Effector CD4-positive, alpha-beta T cell (primary cell): ENCODE measurements at regions not wholly inside any gene's neighbourhood (a gene's known extent, or its start where the extent isn't known, plus 50 kb on each side); places are given as distances from the start of the nearest gene placed in this dataset.
"Not testable (repeated sequence)": the region's sequence is repeated elsewhere in the genome, so short reads cannot be mapped to it uniquely, and the experiment has no call there.

Source experiments
- DNase-seq: peaks from one replicate; pipeline ENCODE4 v3.0.0-alpha.2; 2020

GRCh38 chr4:38529189-38530115 lies 134.5 kb upstream of the KLF3 start:
- DNase-seq = peak; percentile 28

DNA sequence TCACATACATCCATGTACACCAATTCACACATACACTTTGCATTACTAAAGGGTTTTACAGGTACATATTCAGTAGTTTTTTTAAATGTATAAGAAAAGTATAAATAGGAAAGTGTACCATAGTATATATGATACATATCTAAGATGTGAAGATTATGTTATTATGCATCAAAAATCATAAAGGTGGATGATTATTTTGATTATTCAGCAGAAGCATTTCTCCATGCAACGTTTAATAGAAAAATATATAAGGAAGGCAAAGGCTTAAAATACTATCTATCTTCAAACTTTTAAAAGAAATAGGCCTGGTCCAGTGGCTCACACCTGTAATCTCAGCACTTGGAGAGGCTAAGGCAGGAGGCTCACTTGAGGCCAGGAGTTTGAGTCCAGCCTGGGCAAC lies 133.5 kb upstream of the KLF3 start:
- no peak for DNase-seq

- DNase-seq = no peak
Observed at GRCh38 chr4:38531141-38531727, 132.8 kb upstream of the KLF3 start.

- no peak for DNase-seq
Observed at GRCh38 chr4:38532908-38533499, 131.0 kb upstream of the KLF3 start.

- no peak for DNase-seq
Observed at GRCh38 chr4:38534344-38535045, 129.5 kb upstream of the KLF3 start.

GRCh38 chr4:38535071-38535470 lies 128.9 kb upstream of the KLF3 start:
- DNase-seq = not testable (repeated sequence)

DNA sequence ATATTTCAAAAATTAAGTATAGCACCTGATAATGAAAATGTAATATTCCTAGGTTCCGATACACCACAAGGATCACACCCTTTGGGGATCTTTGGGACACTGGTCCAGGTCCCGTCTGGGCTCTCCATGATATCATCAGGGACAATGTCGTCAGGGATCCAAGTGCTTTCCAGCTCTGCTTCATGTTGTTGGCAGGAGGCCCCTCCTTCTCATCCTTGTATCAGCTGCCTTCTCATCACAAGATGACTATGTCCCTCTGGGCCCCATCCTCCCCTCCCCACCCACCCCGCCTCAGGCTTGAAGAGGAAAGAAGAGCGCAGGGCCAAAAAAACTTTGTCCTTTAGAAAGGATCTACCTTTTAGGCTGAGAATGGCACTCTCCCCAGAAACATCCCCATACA lies 128.3 kb upstream of the KLF3 start:
- DNase-seq = no peak

DNA sequence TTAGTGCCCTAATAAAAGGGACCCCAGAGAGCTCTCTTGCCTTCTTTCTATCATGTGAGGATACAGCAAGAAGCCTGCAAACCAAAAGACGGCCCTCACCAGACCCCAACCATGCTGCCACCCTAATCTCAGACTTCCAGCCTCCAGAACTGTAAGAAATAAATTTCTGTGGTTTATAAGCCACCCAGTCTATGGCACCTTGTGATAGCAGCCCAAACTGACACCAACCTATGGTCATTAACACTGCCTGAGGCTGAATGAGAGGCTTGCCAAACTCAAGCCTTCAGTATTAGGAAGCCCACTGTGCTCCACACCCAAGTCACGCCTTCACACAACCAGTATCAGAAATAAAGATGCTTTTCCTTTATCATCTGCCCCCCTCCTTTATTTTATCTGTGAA lies 127.3 kb upstream of the KLF3 start:
- no peak for DNase-seq

DNA sequence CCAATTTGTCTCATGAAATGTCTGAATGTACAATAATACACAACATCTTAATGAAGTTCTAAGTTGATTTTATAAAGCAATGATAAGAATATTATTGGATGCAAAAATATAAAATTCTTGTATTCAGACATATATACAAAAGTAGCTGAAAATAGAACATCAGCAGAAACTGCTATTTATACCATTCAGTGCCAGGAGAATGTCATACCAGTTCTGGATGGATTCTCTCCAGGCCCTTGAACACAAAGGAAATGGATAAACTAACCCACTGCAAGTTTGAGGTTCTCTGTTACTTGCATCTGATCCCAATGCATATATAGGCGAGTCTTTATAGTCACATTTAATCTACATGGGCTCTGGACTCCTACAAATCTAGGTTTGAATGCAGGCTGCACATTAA lies 126.3 kb upstream of the KLF3 start:
- no peak for DNase-seq

DNA sequence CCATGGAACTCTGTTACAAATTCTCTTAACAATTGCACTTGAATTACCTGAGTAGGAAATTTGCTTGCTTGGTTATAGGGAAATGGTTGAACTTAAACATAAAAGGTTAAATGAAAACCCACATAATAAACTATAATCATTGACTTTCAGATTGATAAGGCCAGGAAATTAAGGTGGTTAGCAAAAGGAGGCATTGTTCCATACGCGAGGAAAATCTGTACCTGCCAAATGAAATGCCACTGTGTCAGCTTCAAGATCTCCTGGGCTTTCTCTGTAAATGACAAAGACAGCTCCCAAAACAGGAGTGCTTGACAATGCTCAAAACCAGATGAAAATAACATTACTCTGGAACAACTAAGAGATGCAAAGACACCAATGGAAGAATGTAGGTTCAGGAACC lies 125.5 kb upstream of the KLF3 start:
- no peak for DNase-seq

DNA sequence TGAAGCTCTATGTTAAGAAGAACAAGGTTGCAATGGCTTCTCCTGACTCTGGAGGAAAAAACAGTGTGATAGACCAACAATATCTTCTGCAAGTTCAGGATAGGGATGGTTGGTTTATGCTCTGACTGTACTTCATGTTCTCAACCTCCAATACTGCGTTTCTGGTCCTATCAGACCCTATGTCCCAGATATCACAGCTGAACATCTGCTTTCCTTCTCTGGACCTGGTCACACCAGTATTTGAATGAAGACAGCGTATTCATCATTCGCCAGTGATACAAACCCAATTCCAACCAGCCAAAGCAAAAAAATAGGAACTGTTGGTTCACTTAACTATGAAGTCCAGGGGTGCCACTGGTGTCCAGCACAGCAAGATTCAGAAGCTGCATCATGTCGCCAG lies 124.5 kb upstream of the KLF3 start:
- no peak for DNase-seq

- DNase-seq = no peak
Observed at GRCh38 chr4:38547052-38547451, 116.9 kb upstream of the KLF3 start.

DNA sequence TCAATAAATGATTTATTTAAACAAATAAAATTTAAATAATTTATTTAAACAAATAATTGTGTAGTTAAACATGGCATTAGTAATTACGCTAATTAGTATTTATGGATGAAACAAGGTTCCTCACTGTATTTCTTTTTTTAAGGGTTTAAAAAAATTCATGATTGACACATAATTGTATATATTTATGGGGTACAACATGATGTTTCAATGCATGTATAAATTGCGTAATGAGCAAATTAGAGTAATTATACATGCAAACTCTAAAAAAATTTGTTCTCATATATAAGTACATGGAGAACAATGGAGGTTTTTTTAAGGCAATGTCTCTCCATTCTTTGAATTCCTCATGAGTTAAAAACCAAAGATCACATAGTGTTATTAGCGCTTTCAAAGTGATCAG lies 115.7 kb upstream of the KLF3 start:
- no peak for DNase-seq

GRCh38 chr4:38559374-38559773 lies 104.6 kb upstream of the KLF3 start:
- no peak for DNase-seq

DNA sequence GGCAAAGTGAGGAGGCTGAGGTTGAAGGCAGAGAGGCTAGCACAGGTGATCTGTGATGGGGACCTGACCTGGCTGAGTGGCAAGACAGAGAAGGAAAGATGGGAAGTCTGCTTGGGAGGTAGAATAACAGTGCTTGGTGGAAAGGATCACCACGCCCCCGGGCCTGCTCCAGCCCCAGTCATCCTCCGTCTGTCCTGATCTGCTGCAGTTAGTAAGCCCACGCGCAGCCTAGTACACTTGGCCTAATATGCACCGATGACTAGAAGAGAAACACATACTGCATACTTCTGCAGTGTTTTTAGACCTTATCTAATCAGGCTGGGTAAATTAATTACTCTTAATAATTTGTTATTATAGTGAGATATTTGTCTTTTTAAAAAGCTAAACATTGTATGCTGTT lies 103.7 kb upstream of the KLF3 start:
- DNase-seq = no peak

DNA sequence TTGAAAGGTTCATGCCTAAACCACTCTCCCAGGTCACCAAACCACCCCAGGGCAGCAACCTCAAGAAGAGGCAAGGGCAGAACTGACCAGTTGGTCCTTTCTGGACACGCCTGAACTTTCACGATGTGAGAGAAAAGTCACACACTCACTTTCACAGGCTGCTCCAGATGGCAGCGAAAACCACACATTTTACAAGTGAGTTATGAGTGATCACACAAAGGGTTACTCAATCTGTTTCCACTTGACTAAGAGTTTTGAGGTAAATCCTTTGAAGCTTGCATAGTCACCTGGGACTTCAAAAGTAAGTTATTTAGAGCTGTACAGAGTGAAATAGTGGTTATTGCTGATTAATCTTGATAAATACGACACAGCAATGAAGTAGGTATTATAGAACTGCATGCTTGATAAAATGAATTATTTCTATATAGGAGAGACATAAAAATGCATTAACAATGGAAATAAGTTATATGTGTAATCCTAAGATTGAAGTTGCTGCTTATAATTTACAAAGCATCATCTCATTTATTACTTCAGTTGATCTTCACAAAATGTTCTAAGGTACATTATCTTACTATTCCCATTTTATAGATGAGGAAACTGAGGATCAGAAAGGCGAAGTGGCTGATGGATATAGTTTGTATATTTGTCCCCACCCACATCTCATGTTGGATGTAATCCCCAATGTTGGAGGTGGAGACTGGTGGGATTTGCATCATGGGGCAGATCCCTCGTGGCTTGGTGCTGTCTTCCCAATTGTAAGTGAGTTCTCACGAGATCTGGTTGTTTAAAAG lies 103.0 kb upstream of the KLF3 start:
- DNase-seq = no peak

- DNase-seq = no peak
Observed at GRCh38 chr4:38562751-38563198, 101.2 kb upstream of the KLF3 start.

GRCh38 chr4:38563707-38564495 lies 100.1 kb upstream of the KLF3 start:
- no peak for DNase-seq

DNA sequence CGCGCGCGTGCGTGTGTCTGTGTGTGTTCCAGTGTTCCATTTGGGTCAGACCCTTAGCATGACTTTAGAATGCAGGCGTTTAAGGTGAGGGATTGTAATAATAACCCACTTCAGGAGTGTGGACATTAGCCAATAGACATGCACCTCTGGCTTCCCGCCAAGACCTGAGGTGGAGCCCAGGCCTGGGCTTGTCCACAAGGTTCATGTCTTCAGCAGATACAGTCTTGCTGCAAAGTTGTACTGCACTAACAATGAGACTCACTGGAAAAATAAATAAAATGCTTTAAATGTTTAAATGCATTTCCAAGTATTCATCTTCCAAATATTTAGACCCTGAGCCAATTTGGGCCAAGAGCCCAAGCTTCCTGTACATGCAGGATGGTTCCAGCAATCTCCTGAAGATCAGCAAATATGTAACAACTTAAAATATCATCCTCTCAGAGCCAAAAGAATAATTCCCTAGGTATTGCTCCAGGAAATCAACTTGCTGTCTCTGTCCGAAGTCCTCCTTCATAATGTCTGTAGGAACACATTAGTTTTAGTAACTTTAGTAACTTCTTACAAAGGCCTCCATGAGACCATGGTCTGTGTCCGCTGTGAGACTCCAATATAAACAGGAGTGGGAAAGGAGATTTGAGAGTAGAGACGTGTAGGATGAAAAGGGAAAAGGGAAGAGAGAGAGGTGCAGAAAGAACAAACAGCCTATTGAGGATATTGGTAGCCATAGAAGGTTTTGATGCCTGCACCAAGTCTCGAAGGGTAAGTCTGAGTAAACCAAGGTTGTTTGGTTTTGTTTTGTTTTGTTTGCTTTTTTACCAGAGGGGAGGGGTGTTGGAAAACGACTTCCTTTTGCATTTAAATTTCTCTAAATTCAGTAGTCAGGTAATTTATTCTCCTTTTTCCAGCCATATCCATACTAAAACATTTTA lies 98.5 kb upstream of the KLF3 start:
- DNase-seq = no peak

DNA sequence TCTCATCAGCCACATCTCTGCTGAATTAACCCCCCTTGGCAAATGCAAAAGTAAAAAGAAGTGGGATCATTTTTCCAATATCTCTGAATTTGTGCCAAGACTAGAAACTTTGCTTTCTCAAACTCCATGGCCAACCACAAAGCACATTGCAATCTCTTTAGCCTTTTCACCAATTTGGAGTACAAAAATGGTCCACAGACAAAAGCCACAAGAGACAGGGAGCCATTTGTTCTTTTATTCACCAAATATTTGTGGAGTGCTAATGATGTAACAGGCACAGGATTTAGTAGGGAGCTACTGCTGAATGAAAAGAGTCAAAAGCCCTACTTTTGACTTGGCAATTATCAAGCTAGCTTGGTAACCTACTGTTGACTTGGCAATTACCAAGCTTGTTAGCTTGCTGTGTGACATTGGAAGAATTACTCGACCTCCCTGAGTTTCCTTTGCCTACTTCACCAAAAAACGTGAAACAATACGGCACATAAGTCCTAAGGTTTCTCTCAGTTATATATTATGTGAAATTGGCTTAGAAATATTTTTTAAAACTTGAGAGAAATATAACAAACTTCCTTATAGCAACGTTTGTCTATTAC lies 97.1 kb upstream of the KLF3 start:
- DNase-seq = no peak
